ENCODE measurements at regions not wholly inside any gene's neighbourhood (a gene's known extent, or its start where the extent isn't known, plus 50 kb on each side); places are given as distances from the start of the nearest gene placed in this dataset.

DNA sequence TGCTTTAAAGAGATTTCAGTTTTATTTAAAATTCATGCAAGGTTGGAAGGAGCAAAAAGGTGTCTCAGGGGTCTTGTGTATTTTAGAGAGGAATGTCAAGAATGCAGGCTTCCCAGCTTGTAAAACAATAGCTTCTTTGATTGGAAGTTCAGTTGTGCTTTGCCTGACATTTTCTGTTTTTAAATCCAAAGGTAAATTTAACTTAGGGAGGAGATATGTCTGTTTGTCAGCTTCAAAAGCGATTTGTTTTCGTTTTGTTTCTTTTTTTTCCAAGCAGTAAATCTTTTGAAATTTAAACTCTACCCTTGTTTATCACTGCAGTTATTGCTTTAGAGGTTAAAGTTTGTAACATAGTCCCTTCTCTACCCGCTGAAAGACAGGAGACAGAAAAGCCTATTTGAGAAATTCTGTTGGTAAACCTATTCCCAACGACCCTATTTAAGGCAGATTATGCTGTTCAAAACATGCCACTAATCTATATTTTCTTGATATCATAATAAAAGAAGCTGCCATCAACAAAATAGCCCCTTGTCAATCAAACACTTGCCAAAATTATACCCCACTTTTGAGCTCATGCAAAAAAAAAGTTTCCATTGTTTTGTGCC, 639.6 kb downstream of the IRS1 start (continued):
- TF ChIP-seq AKNA (CRISPR knock-in tag; IDR thresholded peaks at IDR 0.05; ENCODE audit: borderline replicate concordance), result no peak
- no peak for TF ChIP-seq TMF1 (CRISPR knock-in tag; IDR thresholded peaks at IDR 0.05; ENCODE audit: low read depth)
- no peak for TF ChIP-seq JUND (CRISPR knock-in tag; IDR thresholded peaks at IDR 0.05)
- TF ChIP-seq HCFC1 (IDR thresholded peaks at IDR 0.05; ENCODE audit: low read depth, low read length), result no peak
- TF ChIP-seq ZNF816 (CRISPR knock-in tag; IDR thresholded peaks at IDR 0.05; ENCODE audit: borderline replicate concordance), result peak; percentile 88
- TF ChIP-seq ZNF296 (CRISPR knock-in tag; conservative IDR thresholded peaks at IDR 0.05), result no peak
- peak; percentile 98 for TF ChIP-seq GATAD2A (CRISPR knock-in tag; IDR thresholded peaks at IDR 0.05)
- TF ChIP-seq LBX2 (CRISPR knock-in tag; IDR thresholded peaks at IDR 0.05; ENCODE audit: borderline replicate concordance), result no peak
- peak; percentile 51; the same call in 1 of the 2 replicates for TF ChIP-seq HOXA3 (CRISPR knock-in tag; IDR thresholded peaks at IDR 0.05)
- TF ChIP-seq STAT5B (CRISPR knock-in tag; IDR thresholded peaks at IDR 0.05), result peak; percentile 73
- TF ChIP-seq ZNF282 (IDR thresholded peaks at IDR 0.05; ENCODE audit: partially characterized antibody), result no peak
- TF ChIP-seq, protein P1, sequence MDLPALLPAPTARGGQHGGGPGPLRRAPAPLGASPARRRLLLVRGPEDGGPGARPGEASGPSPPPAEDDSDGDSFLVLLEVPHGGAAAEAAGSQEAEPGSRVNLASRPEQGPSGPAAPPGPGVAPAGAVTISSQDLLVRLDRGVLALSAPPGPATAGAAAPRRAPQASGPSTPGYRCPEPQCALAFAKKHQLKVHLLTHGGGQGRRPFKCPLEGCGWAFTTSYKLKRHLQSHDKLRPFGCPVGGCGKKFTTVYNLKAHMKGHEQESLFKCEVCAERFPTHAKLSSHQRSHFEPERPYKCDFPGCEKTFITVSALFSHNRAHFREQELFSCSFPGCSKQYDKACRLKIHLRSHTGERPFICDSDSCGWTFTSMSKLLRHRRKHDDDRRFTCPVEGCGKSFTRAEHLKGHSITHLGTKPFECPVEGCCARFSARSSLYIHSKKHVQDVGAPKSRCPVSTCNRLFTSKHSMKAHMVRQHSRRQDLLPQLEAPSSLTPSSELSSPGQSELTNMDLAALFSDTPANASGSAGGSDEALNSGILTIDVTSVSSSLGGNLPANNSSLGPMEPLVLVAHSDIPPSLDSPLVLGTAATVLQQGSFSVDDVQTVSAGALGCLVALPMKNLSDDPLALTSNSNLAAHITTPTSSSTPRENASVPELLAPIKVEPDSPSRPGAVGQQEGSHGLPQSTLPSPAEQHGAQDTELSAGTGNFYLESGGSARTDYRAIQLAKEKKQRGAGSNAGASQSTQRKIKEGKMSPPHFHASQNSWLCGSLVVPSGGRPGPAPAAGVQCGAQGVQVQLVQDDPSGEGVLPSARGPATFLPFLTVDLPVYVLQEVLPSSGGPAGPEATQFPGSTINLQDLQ (CRISPR knock-in tag; IDR thresholded peaks at IDR 0.05), result no peak
- peak; percentile 43; the same call in 1 of the 2 replicates for TF ChIP-seq YEATS2 (CRISPR knock-in tag; IDR thresholded peaks at IDR 0.05; ENCODE audit: borderline replicate concordance)
- TF ChIP-seq SNAPC5 (CRISPR knock-in tag; IDR thresholded peaks at IDR 0.05; ENCODE audit: borderline replicate concordance), result no peak
- TF ChIP-seq EED (CRISPR knock-in tag; IDR thresholded peaks at IDR 0.05), result no peak
- TF ChIP-seq TFAP4 (IDR thresholded peaks at IDR 0.05; ENCODE audit: borderline replicate concordance, low read depth), result peak; percentile 57; the same call in 1 of the 2 replicates
- peak; percentile 79 for TF ChIP-seq ZNF205 (CRISPR knock-in tag; IDR thresholded peaks at IDR 0.05)
- no peak for TF ChIP-seq HOXA5 (CRISPR knock-in tag; IDR thresholded peaks at IDR 0.05)
- TF ChIP-seq ELF1 (CRISPR knock-in tag; IDR thresholded peaks at IDR 0.05), result peak; percentile 33; the same call in 1 of the 2 replicates
- TF ChIP-seq SMAD3 (CRISPR knock-in tag; IDR thresholded peaks at IDR 0.05), result peak; percentile 96
- no peak for TF ChIP-seq JARID2 (CRISPR knock-in tag; IDR thresholded peaks at IDR 0.05; ENCODE audit: insufficient replicate concordance)
- no peak for TF ChIP-seq MBNL3 (CRISPR knock-in tag; conservative IDR thresholded peaks at IDR 0.05)
- no peak for TF ChIP-seq TEAD2 (CRISPR knock-in tag; IDR thresholded peaks at IDR 0.05)
